SK-N-SH (cell line): ENCODE measurements at regions not wholly inside any gene's neighbourhood (a gene's known extent, or its start where the extent isn't known, plus 50 kb on each side); places are given as distances from the start of the nearest gene placed in this dataset.

Experiments used
- CTCF ChIA-PET: fragments of 300-600, 350-600 bp; formaldehyde crosslinking; extraction: SDS; loops from one replicate; lab custom pipeline; 2021; lab: Yijun Ruan, JAX
- POLR2A ChIA-PET: fragments of 350-600 bp; sonication (Branson Sonifier 250); formaldehyde crosslinking; extraction: SDS; loops from one replicate; lab custom pipeline; 2020; ENCODE audit warnings: antibody characterized with exemption, inconsistent platforms; lab: Yijun Ruan, JAX
- DNase-seq: peaks from one replicate; pipeline ENCODE4 v3.0.0; 2012
- H2AFZ ChIP-seq: fragments of 200-600 bp; sonication (generic); 2 replicates; pipeline ENCODE4 v1.8.1; 2016; ENCODE audit warnings: antibody characterized with exemption, mild to moderate bottlenecking, low read depth
- H3F3A ChIP-seq: fragments of 200-600 bp; sonication (generic); replicated peaks from 2 replicates; pipeline ENCODE3; 2016; ENCODE audit warnings: antibody characterized with exemption, mild to moderate bottlenecking; ENCODE audit not compliant: insufficient read depth
- H3K27ac ChIP-seq, 2 experiments: fragments of 200-500 bp in 1 of 2; fragments of 200-600 bp in 1 of 2; sonication (Bioruptor generic) in 1 of 2; sonication (generic), shearing (Covaris generic) in 1 of 2; 2 replicates each; pipeline versions ENCODE4 v1.5.1 to v1.6.1; 2014 to 2016; ENCODE audit warnings: low read depth in 2 of 2, inconsistent platforms in 1 of 2, low read length in 1 of 2, mild to moderate bottlenecking in 1 of 2, mixed read lengths in 1 of 2
- H3K27me3 ChIP-seq: fragments of 200-600 bp; sonication (generic), shearing (Covaris generic); 2 replicates; pipeline ENCODE4 v1.6.1; 2016; ENCODE audit warnings: mixed run types; ENCODE audit not compliant: insufficient read depth
- H3K36me3 ChIP-seq, 2 experiments: fragments of 200-500 bp in 1 of 2; fragments of 200-600 bp in 1 of 2; sonication (Bioruptor generic) in 1 of 2; sonication (generic) in 1 of 2; replicated peaks in 1 of 2; 2 replicates each; pipeline versions ENCODE3 to v1.5.1; 2014 to 2016; ENCODE audit warnings: low read length in 1 of 2, mild to moderate bottlenecking in 1 of 2; ENCODE audit not compliant: insufficient read depth in 2 of 2, control insufficient read depth in 1 of 2
- H3K4me1 ChIP-seq, 2 experiments: fragments of 200-500 bp in 1 of 2; fragments of 200-600 bp in 1 of 2; sonication (Bioruptor generic) in 1 of 2; sonication (generic), shearing (Covaris generic) in 1 of 2; 2 replicates each; pipeline versions ENCODE4 v1.5.1 to v1.6.1; 2014 to 2016; ENCODE audit warnings: low read depth in 1 of 2, low read length in 1 of 2, mixed run types in 1 of 2; ENCODE audit not compliant: insufficient read depth in 2 of 2, control insufficient read depth in 1 of 2
- H3K4me2 ChIP-seq: fragments of 200-600 bp; sonication (generic), shearing (Covaris generic); 2 replicates; pipeline ENCODE4 v1.6.1; 2017; ENCODE audit warnings: mixed run types
- H3K4me3 ChIP-seq, 2 experiments: fragments of 200-500 bp in 1 of 2; fragments of 200-600 bp in 1 of 2; sonication (Bioruptor generic) in 1 of 2; sonication (generic), shearing (Covaris generic) in 1 of 2; 2 replicates each; pipeline versions ENCODE4 v1.5.1 to v1.8.1; 2014 to 2016; ENCODE audit warnings: low read depth in 2 of 2, inconsistent platforms in 1 of 2, low read length in 1 of 2, mild to moderate bottlenecking in 1 of 2, mixed read lengths in 1 of 2, moderate library complexity in 1 of 2
- H3K79me2 ChIP-seq: fragments of 200-600 bp; sonication (generic); 2 replicates; pipeline ENCODE4 v1.8.1; 2017; ENCODE audit warnings: mild to moderate bottlenecking; ENCODE audit not compliant: insufficient read depth
- H3K9ac ChIP-seq: fragments of 200-600 bp; sonication (generic); 2 replicates; pipeline ENCODE4 v1.6.1; 2017; ENCODE audit warnings: mixed run types
- H3K9me2 ChIP-seq: fragments of 200-600 bp; sonication (generic); 2 replicates; pipeline ENCODE4 v1.6.1; 2017; ENCODE audit warnings: mixed run types
- H3K9me3 ChIP-seq: fragments of 200-600 bp; sonication (generic); 2 replicates; pipeline ENCODE4 v1.6.1; 2017; ENCODE audit warnings: mixed run types, mild to moderate bottlenecking, moderate library complexity
- H4K20me1 ChIP-seq: fragments of 200-600 bp; sonication (generic); 2 replicates; pipeline ENCODE4 v1.6.1; 2017; ENCODE audit warnings: mild to moderate bottlenecking, mixed run types; ENCODE audit not compliant: insufficient read depth
- EP300 ChIP-seq, 2 experiments: IDR thresholded peaks; 2 replicates each; pipeline versions ENCODE4 v1.4.0 to v1.6.1; 2012; ENCODE audit warnings: borderline replicate concordance in 1 of 2, low read depth in 1 of 2, low read length in 1 of 2
- FOXJ3 ChIP-seq: sonication (generic); formaldehyde crosslinking; IDR thresholded peaks from 2 replicates; pipeline ENCODE4 v1.5.1; 2020; ENCODE audit warnings: mild to moderate bottlenecking, missing genetic modification reagents
- FOXM1 ChIP-seq: IDR thresholded peaks from 2 replicates; pipeline ENCODE4 v1.4.0; 2012; ENCODE audit warnings: low read depth, mild to moderate bottlenecking
- GATA2 ChIP-seq: sonication (generic); formaldehyde crosslinking; IDR thresholded peaks from 2 replicates; pipeline ENCODE4 v1.5.0; 2020; ENCODE audit warnings: mild to moderate bottlenecking, missing genetic modification reagents
- JUND ChIP-seq: IDR thresholded peaks from 2 replicates; pipeline ENCODE4 v1.4.0; 2012
- RAD21 ChIP-seq: IDR thresholded peaks from 2 replicates; pipeline ENCODE4 v1.6.1; 2012; ENCODE audit warnings: mild to moderate bottlenecking, low read length
- RXRA ChIP-seq: IDR thresholded peaks from 2 replicates; pipeline ENCODE4 v1.4.0; 2012; ENCODE audit warnings: low read depth, mild to moderate bottlenecking, borderline replicate concordance
- SIN3A ChIP-seq: IDR thresholded peaks from 2 replicates; pipeline ENCODE4 v1.6.1; 2012; ENCODE audit warnings: low read depth, mild to moderate bottlenecking, low read length, moderate library complexity, borderline replicate concordance
- USF1 ChIP-seq: IDR thresholded peaks from 2 replicates; pipeline ENCODE4 v1.4.0; 2012; ENCODE audit warnings: low read depth, borderline replicate concordance
- USF2 ChIP-seq: fragments of 150-350 bp; IDR thresholded peaks from 2 replicates; pipeline ENCODE4 v1.6.1; 2017; ENCODE audit warnings: antibody characterized with exemption, low read length, low read depth, borderline replicate concordance
- ZBTB33 ChIP-seq: IDR thresholded peaks from 2 replicates; pipeline ENCODE4 v1.4.0; 2012; ENCODE audit warnings: low read depth, borderline replicate concordance
- WGBS: methylation state at CpG from one replicate; pipeline ENCODE4 v1.1.6; 2017; ENCODE audit warnings: low lambda C conversion rate; 5-methylcytosine and 5-hydroxymethylcytosine counted together

- Histone ChIP-seq H3K27me3 (no peaks in the 10 kb centered on the region), H3F3A (no peaks in the 10 kb centered on the region), H3K9ac (no peak overlapping the region), H3K4me1 (no peaks in the 10 kb centered on the region; a peak in 1 of 4 replicates), H3K9me2 (no peaks in the 10 kb centered on the region), H3K36me3 (no peaks in the 10 kb centered on the region), H3K4me2 (no peak overlapping the region), H3K79me2 (no peaks in the 10 kb centered on the region), H4K20me1 (no peaks in the 10 kb centered on the region), H2AFZ (no peak overlapping the region), H3K27ac (no peak overlapping the region), H3K9me3 (no peaks in the 10 kb centered on the region), H3K4me3 (no peak overlapping the region)
- POLR2A ChIA-PET, result no interaction called here
- no peak for DNase-seq
- CTCF ChIA-PET, result interaction anchor here (1.0 to 1.1 kb wide), 2 partner anchors 13 to 257 kb away, joined by 3 read pairs; no protein-coding TSS in a partner anchor
- TF ChIP-seq SIN3A, result no peak
- no peak for TF ChIP-seq USF2
- TF ChIP-seq GATA2, result no peak
- TF ChIP-seq JUND, result no peak
- TF ChIP-seq FOXJ3 (CRISPR knock-in tag), result no peak
- TF ChIP-seq ZBTB33, result no peak
- no peak for TF ChIP-seq USF1
- no peak for TF ChIP-seq RXRA
- no peak for TF ChIP-seq RAD21
- no peak for TF ChIP-seq FOXM1
- WGBS, result 0% methylated on average over 4 of the region's 4 CpGs
Measured at GRCh38 chr15:88711806-88712205, 73.0 kb downstream of the ISG20 start.

- H3K9me3 ChIP-seq, result no peaks in the 10 kb centered on the region
- H3K9me2 ChIP-seq, result no peaks in the 10 kb centered on the region
- no peak overlapping the region for H3K4me3 ChIP-seq
- no peaks in the 10 kb centered on the region for H4K20me1 ChIP-seq
- ChIA-PET CTCF (interaction anchor here (1.2 kb wide), 1 partner anchor 34 kb away, joined by 3 read pairs; no protein-coding TSS in a partner anchor), POLR2A (no interaction called here)
- no peak for DNase-seq
- no peaks in the 10 kb centered on the region for H3K36me3 ChIP-seq
- TF ChIP-seq SIN3A (no peak), RAD21 (no peak), EP300 (IDR thresholded peaks at IDR 0.05; ENCODE audit: borderline replicate concordance in 1 of 2, low read depth in 1 of 2, low read length in 1 of 2) (no peak)
- H3K27ac ChIP-seq, result no peak overlapping the region
- no peaks in the 10 kb centered on the region for H3K79me2 ChIP-seq
- H3K9ac ChIP-seq, result no peak overlapping the region
- H2AFZ ChIP-seq, result no peak overlapping the region
- WGBS, result 34% methylated on average over 9 of the region's 9 CpGs
- no peaks in the 10 kb centered on the region for H3F3A ChIP-seq
- no peaks in the 10 kb centered on the region for H3K27me3 ChIP-seq
- H3K4me1 ChIP-seq, result no peaks in the 10 kb centered on the region
- no peak overlapping the region for H3K4me2 ChIP-seq
Measured at GRCh38 chr15:88714782-88715372, 76.1 kb downstream of the ISG20 start.
